H1 (cell line): ENCODE measurements at regions not wholly inside any gene's neighbourhood (a gene's known extent, or its start where the extent isn't known, plus 50 kb on each side); places are given as distances from the start of the nearest gene placed in this dataset.

ENCODE experiments used
- EGR1 ChIP-seq: IDR thresholded peaks from 2 replicates; pipeline ENCODE4 v1.6.1; 2011; ENCODE audit warnings: low read depth, low read length, borderline replicate concordance
- EZH2 ChIP-seq: fragments of 200-600 bp; sonication (generic); IDR thresholded peaks from 2 replicates; pipeline ENCODE4 v1.7.1; 2012; ENCODE audit warnings: low read depth, mild to moderate bottlenecking, moderate library complexity, low read length, inconsistent platforms; ENCODE audit not compliant: severe bottlenecking
- GTF2F1 ChIP-seq: IDR thresholded peaks from 2 replicates; pipeline ENCODE4 v1.6.1; 2012; ENCODE audit warnings: low read depth, low read length, improper control_type of control experiment, borderline replicate concordance
- TF ChIP-seq, protein P1 (sequence below), 3 experiments: IDR thresholded peaks; 1 replicate in 2 of 3; 2 replicates in 1 of 3; pipeline versions ENCODE4 v1.5.1 to v1.6.1; 2011; ENCODE audit warnings: low read length in 3 of 3, mild to moderate bottlenecking in 3 of 3, inconsistent platforms in 2 of 3, low read depth in 1 of 3, moderate library complexity in 1 of 3; ENCODE audit not compliant: insufficient read depth in 1 of 3; ENCODE audit errors: control extremely low read depth in 1 of 3

DNA sequence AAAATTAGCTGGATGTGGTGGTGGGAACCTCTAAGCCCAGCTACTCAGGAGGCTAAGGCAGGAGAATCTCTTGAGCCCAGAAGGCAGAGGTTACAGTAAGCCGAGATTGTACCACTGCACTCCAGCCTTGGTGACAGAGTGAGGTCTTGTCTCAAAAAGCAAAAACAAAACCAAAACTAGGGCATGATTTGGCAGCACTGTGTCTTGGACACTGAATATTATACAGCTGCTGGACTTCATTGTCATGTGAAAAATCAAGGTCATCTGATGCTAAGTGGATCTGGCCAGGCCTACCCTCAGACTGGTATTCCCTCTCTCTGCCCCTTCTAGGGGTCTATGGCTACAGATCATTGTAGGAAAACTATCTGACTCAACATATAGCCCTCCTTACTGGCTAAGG is 55.2 kb upstream of the MRPS6 start:
- no peak for TF ChIP-seq EGR1
- no peak for TF ChIP-seq GTF2F1
- TF ChIP-seq EZH2 = no peak
- TF ChIP-seq, protein P1, sequence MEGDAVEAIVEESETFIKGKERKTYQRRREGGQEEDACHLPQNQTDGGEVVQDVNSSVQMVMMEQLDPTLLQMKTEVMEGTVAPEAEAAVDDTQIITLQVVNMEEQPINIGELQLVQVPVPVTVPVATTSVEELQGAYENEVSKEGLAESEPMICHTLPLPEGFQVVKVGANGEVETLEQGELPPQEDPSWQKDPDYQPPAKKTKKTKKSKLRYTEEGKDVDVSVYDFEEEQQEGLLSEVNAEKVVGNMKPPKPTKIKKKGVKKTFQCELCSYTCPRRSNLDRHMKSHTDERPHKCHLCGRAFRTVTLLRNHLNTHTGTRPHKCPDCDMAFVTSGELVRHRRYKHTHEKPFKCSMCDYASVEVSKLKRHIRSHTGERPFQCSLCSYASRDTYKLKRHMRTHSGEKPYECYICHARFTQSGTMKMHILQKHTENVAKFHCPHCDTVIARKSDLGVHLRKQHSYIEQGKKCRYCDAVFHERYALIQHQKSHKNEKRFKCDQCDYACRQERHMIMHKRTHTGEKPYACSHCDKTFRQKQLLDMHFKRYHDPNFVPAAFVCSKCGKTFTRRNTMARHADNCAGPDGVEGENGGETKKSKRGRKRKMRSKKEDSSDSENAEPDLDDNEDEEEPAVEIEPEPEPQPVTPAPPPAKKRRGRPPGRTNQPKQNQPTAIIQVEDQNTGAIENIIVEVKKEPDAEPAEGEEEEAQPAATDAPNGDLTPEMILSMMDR (IDR thresholded peaks at IDR 0.05; ENCODE audit: control extremely low read depth in 1 of 3, insufficient read depth in 1 of 3, low read depth in 1 of 3, low read length in 3 of 3) = no peak
